OCI-LY3 (cell line): ENCODE measurements at regions not wholly inside any gene's neighbourhood (a gene's known extent, or its start where the extent isn't known, plus 50 kb on each side); places are given as distances from the start of the nearest gene placed in this dataset.

Source experiments
- EZH2phosphoT487 ChIP-seq: fragments of 200-600 bp; shearing (Covaris generic); IDR thresholded peaks from 2 replicates; pipeline ENCODE4 v1.6.1; 2018; ENCODE audit warnings: antibody characterized with exemption, mixed run types, low read depth
- TF ChIP-seq, protein P1 (sequence below): fragments of 200-600, 300-600 bp; sonication (generic); IDR thresholded peaks from 2 replicates; pipeline ENCODE4 v1.5.1; 2014; ENCODE audit warnings: antibody characterized with exemption, low read length, low read depth

DNA sequence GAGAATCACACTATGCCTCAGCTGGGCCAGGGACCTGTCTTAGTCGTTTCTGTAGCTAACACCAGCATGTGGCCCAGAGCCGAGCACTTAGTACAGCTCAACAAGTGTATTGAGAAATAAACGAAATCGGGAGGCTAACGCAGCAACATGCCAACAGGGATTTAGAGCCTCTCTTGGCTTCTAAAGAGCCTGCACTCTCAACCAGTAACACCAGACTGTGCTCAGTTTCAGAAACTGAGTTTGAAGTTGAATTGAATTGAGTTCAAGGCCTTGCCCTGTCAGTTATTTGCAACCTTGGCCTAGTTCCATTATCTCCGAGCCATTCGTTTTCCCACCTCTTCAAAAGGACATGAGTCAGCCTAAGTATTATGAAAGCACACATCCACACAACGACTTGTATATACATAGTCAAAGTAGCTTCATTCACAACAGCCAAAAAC lies 71.3 kb upstream of the LDB2 start:
- TF ChIP-seq, protein P1, sequence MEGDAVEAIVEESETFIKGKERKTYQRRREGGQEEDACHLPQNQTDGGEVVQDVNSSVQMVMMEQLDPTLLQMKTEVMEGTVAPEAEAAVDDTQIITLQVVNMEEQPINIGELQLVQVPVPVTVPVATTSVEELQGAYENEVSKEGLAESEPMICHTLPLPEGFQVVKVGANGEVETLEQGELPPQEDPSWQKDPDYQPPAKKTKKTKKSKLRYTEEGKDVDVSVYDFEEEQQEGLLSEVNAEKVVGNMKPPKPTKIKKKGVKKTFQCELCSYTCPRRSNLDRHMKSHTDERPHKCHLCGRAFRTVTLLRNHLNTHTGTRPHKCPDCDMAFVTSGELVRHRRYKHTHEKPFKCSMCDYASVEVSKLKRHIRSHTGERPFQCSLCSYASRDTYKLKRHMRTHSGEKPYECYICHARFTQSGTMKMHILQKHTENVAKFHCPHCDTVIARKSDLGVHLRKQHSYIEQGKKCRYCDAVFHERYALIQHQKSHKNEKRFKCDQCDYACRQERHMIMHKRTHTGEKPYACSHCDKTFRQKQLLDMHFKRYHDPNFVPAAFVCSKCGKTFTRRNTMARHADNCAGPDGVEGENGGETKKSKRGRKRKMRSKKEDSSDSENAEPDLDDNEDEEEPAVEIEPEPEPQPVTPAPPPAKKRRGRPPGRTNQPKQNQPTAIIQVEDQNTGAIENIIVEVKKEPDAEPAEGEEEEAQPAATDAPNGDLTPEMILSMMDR: no peak
- no peak for TF ChIP-seq EZH2phosphoT487
